HepG2 (cell line): ENCODE measurements at regions not wholly inside any gene's neighbourhood (a gene's known extent, or its start where the extent isn't known, plus 50 kb on each side); places are given as distances from the start of the nearest gene placed in this dataset.

Experiments used
- ATF1 ChIP-seq: IDR thresholded peaks from 2 replicates; pipeline ENCODE4 v1.6.1; 2016; ENCODE audit warnings: mild to moderate bottlenecking, control low read depth
- CCDC6 ChIP-seq: sonication (generic); formaldehyde crosslinking; IDR thresholded peaks from 2 replicates; pipeline ENCODE4 v1.8.1; 2022; ENCODE audit warnings: mild to moderate bottlenecking, missing genetic modification reagents, moderate library complexity
- DPF2 ChIP-seq: sonication (generic); formaldehyde crosslinking; IDR thresholded peaks from 2 replicates; pipeline ENCODE4 v1.4.0; 2020; ENCODE audit warnings: mild to moderate bottlenecking, low read depth, missing genetic modification reagents, borderline replicate concordance
- EEA1 ChIP-seq: sonication (generic); formaldehyde crosslinking; IDR thresholded peaks from 2 replicates; pipeline ENCODE4 v1.5.1; 2020; ENCODE audit warnings: mild to moderate bottlenecking, missing genetic modification reagents, borderline replicate concordance
- EZH2 ChIP-seq: conservative IDR thresholded peaks from 2 replicates; pipeline ENCODE4 v1.6.1; 2012; ENCODE audit warnings: mild to moderate bottlenecking, low read depth, low read length, moderate library complexity
- GATAD1 ChIP-seq: IDR thresholded peaks from 2 replicates; pipeline ENCODE4 v1.6.1; 2016; ENCODE audit warnings: missing genetic modification reagents, missing compliant biosample characterization
- ISX ChIP-seq: sonication (generic); formaldehyde crosslinking; conservative IDR thresholded peaks from 2 replicates; pipeline ENCODE4 v1.5.0; 2020; ENCODE audit warnings: missing genetic modification reagents
- NR2F1 ChIP-seq, 2 experiments: fragments of 450-650 bp in 1 of 2; formaldehyde crosslinking in 1 of 2; IDR thresholded peaks; 2 replicates each; pipeline versions ENCODE4 v1.5.0 to v1.6.1; 2016 to 2020; ENCODE audit warnings: mild to moderate bottlenecking in 1 of 2, missing compliant biosample characterization in 1 of 2, missing genetic modification reagents in 1 of 2, moderate library complexity in 1 of 2
- POLR2A ChIP-seq, 2 experiments: IDR thresholded peaks; 2 replicates each; pipeline ENCODE4 v1.6.1; 2011; ENCODE audit warnings: low read depth in 2 of 2, low read length in 2 of 2, mild to moderate bottlenecking in 1 of 2, moderate library complexity in 1 of 2; ENCODE audit not compliant: insufficient read depth in 1 of 2
- RFX5 ChIP-seq: IDR thresholded peaks from 2 replicates; pipeline ENCODE4 v1.6.1; 2011; ENCODE audit warnings: low read depth, low read length, improper control_type of control experiment
- RFXAP ChIP-seq: sonication (generic); formaldehyde crosslinking; IDR thresholded peaks from 2 replicates; pipeline ENCODE4 v1.4.0; 2020; ENCODE audit warnings: missing genetic modification reagents, borderline replicate concordance
- SSRP1 ChIP-seq: IDR thresholded peaks from 2 replicates; pipeline ENCODE4 v1.6.1; 2016; ENCODE audit warnings: control low read depth
- ZNF138 ChIP-seq: sonication (generic); formaldehyde crosslinking; IDR thresholded peaks from 2 replicates; pipeline ENCODE4 v1.5.0; 2020; ENCODE audit warnings: mild to moderate bottlenecking, low read depth, missing genetic modification reagents
- ZNF207 ChIP-seq: fragments of 450-650 bp; IDR thresholded peaks from 2 replicates; pipeline ENCODE4 v1.6.1; 2016; ENCODE audit warnings: antibody characterized with exemption, borderline replicate concordance
- ZNF232 ChIP-seq: sonication (generic); formaldehyde crosslinking; IDR thresholded peaks from 2 replicates; pipeline ENCODE4 v1.4.0; 2020; ENCODE audit warnings: missing genetic modification reagents, borderline replicate concordance
- ZNF567 ChIP-seq: sonication (generic); formaldehyde crosslinking; IDR thresholded peaks from 2 replicates; pipeline ENCODE4 v1.8.1; 2023; ENCODE audit warnings: mild to moderate bottlenecking, missing genetic modification reagents, borderline replicate concordance
- ZNF629 ChIP-seq: sonication (generic); formaldehyde crosslinking; conservative IDR thresholded peaks from 2 replicates; pipeline ENCODE4 v1.5.0; 2020; ENCODE audit warnings: missing genetic modification reagents
- ZNF850 ChIP-seq: sonication (generic); formaldehyde crosslinking; conservative IDR thresholded peaks from 2 replicates; pipeline ENCODE4 v1.9.0; 2021; ENCODE audit warnings: mild to moderate bottlenecking, missing genetic modification reagents
- ZSCAN29 ChIP-seq: sonication (generic); formaldehyde crosslinking; conservative IDR thresholded peaks from 2 replicates; pipeline ENCODE4 v1.4.0; 2020; ENCODE audit warnings: mild to moderate bottlenecking, missing genetic modification reagents
- TF ChIP-seq, protein P1 (sequence below), 2 experiments: sonication (generic) in 1 of 2; formaldehyde crosslinking in 1 of 2; IDR thresholded peaks; 2 replicates each; pipeline versions ENCODE4 v1.4.0 to v1.6.1; 2016 to 2020; ENCODE audit warnings: borderline replicate concordance in 1 of 2, low read depth in 1 of 2, mild to moderate bottlenecking in 1 of 2, missing genetic modification reagents in 1 of 2
- TF ChIP-seq, protein P2 (sequence below): sonication (generic); formaldehyde crosslinking; IDR thresholded peaks from 2 replicates; pipeline ENCODE4 v1.8.1; 2023; ENCODE audit warnings: mild to moderate bottlenecking, moderate library complexity, missing genetic modification reagents
- TF ChIP-seq, protein P3 (sequence below): sonication (generic); formaldehyde crosslinking; IDR thresholded peaks from 2 replicates; pipeline ENCODE4 v1.5.1; 2020; ENCODE audit warnings: missing genetic modification reagents, mild to moderate bottlenecking, borderline replicate concordance

DNA sequence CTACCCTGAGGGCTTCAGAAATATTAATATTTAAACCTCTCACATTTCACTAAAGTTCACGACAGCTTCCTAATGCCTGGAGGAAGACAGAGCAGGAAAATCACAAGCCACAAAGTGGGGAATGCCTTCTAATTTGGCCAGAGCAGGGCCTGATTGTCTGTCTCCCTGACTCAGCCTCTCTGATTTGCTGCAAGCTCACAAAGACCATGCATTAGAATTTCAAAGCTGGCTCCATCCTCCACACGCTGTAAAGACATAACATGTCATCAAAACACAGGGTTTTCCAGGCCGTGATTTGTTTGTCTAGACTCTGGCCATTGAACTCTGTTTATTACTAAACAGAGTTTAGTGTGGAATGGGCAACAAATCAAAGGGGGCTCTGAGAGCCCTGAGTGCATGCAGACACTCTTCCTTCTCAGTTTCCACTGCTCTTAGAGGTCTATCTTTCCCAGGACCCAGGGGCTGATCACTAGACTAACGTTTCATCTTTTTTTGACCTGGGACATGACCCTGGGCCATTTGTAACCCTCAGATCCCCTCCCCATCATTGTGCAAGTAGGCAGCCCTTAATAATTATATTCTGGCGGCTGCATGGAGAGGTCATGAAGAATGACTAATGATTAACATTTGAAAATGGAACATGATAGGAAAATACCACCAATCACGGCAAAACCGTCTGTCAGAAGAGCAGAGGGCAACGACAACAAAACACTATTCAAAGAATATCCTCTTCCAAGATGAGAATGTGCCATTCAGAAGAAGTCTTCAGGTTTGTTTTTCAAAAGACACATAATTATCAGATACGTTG is 140.2 kb downstream of the ENC1 start (continued):
- TF ChIP-seq EEA1 (CRISPR knock-in tag) (no peak), ZNF850 (CRISPR knock-in tag) (no peak), ISX (CRISPR knock-in tag) (no peak), POLR2A (IDR thresholded peaks at IDR 0.05; ENCODE audit: insufficient read depth in 1 of 2, low read depth in 2 of 2, low read length in 2 of 2) (0 out of 4 replicates have a peak, but pooled peaks of 1 of the 2 experiments have one; percentile 19), ZSCAN29 (CRISPR knock-in tag) (0 out of 2 replicates have a peak, but pooled peaks have one; percentile 30), ZNF567 (CRISPR knock-in tag) (no peak), GATAD1 (CRISPR knock-in tag) (0 out of 2 replicates have a peak, but pooled peaks have one; percentile 7), ZNF138 (CRISPR knock-in tag) (no peak), ZNF232 (no peak), SSRP1 (no peak), ZNF207 (no peak), RFX5 (no peak), EZH2 (no peak), CCDC6 (CRISPR knock-in tag) (peak; percentile 48; the same call in 1 of the 2 replicates), ZNF629 (CRISPR knock-in tag) (no peak), RFXAP (CRISPR knock-in tag) (0 out of 2 replicates have a peak, but pooled peaks have one; percentile 57), NR2F1 (CRISPR knock-in tag; IDR thresholded peaks at IDR 0.05) (peak; percentile 83 to 86), ATF1 (CRISPR knock-in tag) (peak; percentile 38; the same call in 1 of the 2 replicates), DPF2 (CRISPR knock-in tag) (0 out of 2 replicates have a peak, but pooled peaks have one; percentile 38)
- TF ChIP-seq, protein P1, sequence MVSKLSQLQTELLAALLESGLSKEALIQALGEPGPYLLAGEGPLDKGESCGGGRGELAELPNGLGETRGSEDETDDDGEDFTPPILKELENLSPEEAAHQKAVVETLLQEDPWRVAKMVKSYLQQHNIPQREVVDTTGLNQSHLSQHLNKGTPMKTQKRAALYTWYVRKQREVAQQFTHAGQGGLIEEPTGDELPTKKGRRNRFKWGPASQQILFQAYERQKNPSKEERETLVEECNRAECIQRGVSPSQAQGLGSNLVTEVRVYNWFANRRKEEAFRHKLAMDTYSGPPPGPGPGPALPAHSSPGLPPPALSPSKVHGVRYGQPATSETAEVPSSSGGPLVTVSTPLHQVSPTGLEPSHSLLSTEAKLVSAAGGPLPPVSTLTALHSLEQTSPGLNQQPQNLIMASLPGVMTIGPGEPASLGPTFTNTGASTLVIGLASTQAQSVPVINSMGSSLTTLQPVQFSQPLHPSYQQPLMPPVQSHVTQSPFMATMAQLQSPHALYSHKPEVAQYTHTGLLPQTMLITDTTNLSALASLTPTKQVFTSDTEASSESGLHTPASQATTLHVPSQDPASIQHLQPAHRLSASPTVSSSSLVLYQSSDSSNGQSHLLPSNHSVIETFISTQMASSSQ (IDR thresholded peaks at IDR 0.05; ENCODE audit: low read depth): peak; percentile 94
- TF ChIP-seq, protein P1 (CRISPR knock-in tag; IDR thresholded peaks at IDR 0.05; ENCODE audit: borderline replicate concordance): peak; percentile 98
- TF ChIP-seq, protein P2, sequence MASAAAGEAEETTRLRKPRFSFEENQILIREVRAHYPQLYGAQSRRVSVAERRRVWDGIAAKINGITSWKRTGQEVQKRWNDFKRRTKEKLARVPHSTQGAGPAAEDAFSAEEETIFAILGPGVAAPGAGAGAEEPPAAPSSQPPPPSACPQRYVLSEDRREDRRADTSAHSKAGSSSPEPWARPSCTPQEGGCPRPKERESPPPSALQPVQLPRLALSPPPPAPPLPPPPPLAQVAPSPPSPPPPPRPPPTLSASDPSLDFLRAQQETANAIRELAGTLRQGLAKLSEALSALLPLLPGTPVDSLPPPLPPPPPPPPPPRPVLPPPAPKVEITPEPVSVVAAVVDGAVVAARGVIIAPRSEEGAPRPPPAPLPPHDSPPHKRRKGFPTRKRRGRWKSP (CRISPR knock-in tag): peak; percentile 60; the same call in 1 of the 2 replicates
- TF ChIP-seq, protein P3, sequence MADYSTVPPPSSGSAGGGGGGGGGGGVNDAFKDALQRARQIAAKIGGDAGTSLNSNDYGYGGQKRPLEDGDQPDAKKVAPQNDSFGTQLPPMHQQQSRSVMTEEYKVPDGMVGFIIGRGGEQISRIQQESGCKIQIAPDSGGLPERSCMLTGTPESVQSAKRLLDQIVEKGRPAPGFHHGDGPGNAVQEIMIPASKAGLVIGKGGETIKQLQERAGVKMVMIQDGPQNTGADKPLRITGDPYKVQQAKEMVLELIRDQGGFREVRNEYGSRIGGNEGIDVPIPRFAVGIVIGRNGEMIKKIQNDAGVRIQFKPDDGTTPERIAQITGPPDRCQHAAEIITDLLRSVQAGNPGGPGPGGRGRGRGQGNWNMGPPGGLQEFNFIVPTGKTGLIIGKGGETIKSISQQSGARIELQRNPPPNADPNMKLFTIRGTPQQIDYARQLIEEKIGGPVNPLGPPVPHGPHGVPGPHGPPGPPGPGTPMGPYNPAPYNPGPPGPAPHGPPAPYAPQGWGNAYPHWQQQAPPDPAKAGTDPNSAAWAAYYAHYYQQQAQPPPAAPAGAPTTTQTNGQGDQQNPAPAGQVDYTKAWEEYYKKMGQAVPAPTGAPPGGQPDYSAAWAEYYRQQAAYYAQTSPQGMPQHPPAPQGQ (CRISPR knock-in tag): no peak
